Smooth muscle cell (in vitro differentiated cells): ENCODE measurements at regions not wholly inside any gene's neighbourhood (a gene's known extent, or its start where the extent isn't known, plus 50 kb on each side); places are given as distances from the start of the nearest gene placed in this dataset.

Source experiments
- DNase-seq: peaks from one replicate; lab custom pipeline; 2025; ENCODE audit not compliant: unreplicated experiment; lab: John Stamatoyannopoulos, UW
- H2AFZ ChIP-seq: fragments of 200-600 bp; sonication (generic); 2 replicates; pipeline ENCODE4 v1.6.0; 2016; ENCODE audit warnings: antibody characterized with exemption, low read depth, mild to moderate bottlenecking
- H3F3A ChIP-seq: fragments of 200-600 bp; sonication (generic); 2 replicates; pipeline ENCODE4 v1.6.0; 2017; ENCODE audit warnings: antibody characterized with exemption, low read depth
- H3K27ac ChIP-seq: fragments of 200-600 bp; sonication (generic); 2 replicates; pipeline ENCODE4 v1.5.1; 2016; ENCODE audit warnings: low read depth, mild to moderate bottlenecking
- H3K27me3 ChIP-seq: fragments of 200-600 bp; sonication (generic); 2 replicates; pipeline ENCODE4 v1.6.1; 2016; ENCODE audit warnings: low read depth, mild to moderate bottlenecking
- H3K36me3 ChIP-seq: fragments of 200-600 bp; sonication (generic); 2 replicates; pipeline ENCODE4 v1.5.1; 2016; ENCODE audit warnings: low read depth
- H3K4me1 ChIP-seq: fragments of 200-600 bp; sonication (generic); 2 replicates; pipeline ENCODE4 v1.5.1; 2016; ENCODE audit warnings: low read depth
- H3K4me2 ChIP-seq: fragments of 200-600 bp; sonication (generic); 2 replicates; pipeline ENCODE4 v1.6.0; 2016; ENCODE audit warnings: mild to moderate bottlenecking
- H3K4me3 ChIP-seq: fragments of 200-600 bp; sonication (generic); 2 replicates; pipeline ENCODE4 v1.5.1; 2016; ENCODE audit warnings: mild to moderate bottlenecking
- H3K79me2 ChIP-seq: fragments of 200-600 bp; sonication (generic); 2 replicates; pipeline ENCODE4 v1.6.0; 2016; ENCODE audit warnings: low read depth, mild to moderate bottlenecking
- H3K9ac ChIP-seq: fragments of 200-600 bp; sonication (generic); 2 replicates; pipeline ENCODE4 v1.6.0; 2016; ENCODE audit warnings: low read depth
- H3K9me3 ChIP-seq: fragments of 200-600 bp; sonication (generic); replicated peaks from 2 replicates; pipeline ENCODE4 v1.5.1; 2016; ENCODE audit warnings: low read depth
- H4K20me1 ChIP-seq: fragments of 200-600 bp; sonication (generic); 2 replicates; pipeline ENCODE4 v1.6.0; 2016; ENCODE audit warnings: low read depth
- WGBS: methylation state at CpG from one replicate; pipeline ENCODE4 v1.1.7; 2016; ENCODE audit warnings: low lambda C conversion rate; 5-methylcytosine and 5-hydroxymethylcytosine counted together
- TF ChIP-seq, protein P1 (sequence below): fragments of 200-600 bp; sonication (generic); IDR thresholded peaks from 2 replicates; pipeline ENCODE4 v1.5.1; 2017; ENCODE audit warnings: borderline replicate concordance, mild to moderate bottlenecking, antibody characterized with exemption; ENCODE audit not compliant: insufficient read depth, poor library complexity, severe bottlenecking

DNA sequence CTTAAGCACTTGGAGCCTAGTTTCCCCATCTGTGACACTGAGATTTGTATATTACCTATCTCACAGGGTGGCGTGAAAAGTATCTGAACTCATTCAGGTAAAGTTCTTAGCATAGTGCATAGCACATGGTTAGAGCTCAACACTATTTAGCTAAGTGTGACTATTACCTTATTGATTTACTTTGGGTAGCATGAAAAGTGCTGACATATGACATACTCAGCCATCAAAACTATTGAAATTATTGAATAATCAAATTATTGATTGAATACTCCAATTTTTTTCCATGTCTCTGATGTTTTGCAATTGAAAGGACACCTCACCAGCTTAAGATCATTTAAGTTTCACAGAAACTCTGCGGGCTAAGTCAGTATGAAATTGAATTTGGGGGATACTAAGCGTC, 715.0 kb downstream of the EFNB2 start:
- Histone ChIP-seq H3K9me3 (no peaks in the 10 kb centered on the region), H3K27me3 (no peaks in the 10 kb centered on the region), H3K4me1 (no peaks in the 10 kb centered on the region), H3K27ac (no peak overlapping the region), H3K4me3 (no peak overlapping the region), H3K4me2 (no peak overlapping the region), H3K79me2 (no peaks in the 10 kb centered on the region), H2AFZ (no peak overlapping the region), H4K20me1 (no peaks in the 10 kb centered on the region), H3F3A (no peaks in the 10 kb centered on the region), H3K9ac (no peak overlapping the region), H3K36me3 (no peaks in the 10 kb centered on the region)
- TF ChIP-seq, protein P1, sequence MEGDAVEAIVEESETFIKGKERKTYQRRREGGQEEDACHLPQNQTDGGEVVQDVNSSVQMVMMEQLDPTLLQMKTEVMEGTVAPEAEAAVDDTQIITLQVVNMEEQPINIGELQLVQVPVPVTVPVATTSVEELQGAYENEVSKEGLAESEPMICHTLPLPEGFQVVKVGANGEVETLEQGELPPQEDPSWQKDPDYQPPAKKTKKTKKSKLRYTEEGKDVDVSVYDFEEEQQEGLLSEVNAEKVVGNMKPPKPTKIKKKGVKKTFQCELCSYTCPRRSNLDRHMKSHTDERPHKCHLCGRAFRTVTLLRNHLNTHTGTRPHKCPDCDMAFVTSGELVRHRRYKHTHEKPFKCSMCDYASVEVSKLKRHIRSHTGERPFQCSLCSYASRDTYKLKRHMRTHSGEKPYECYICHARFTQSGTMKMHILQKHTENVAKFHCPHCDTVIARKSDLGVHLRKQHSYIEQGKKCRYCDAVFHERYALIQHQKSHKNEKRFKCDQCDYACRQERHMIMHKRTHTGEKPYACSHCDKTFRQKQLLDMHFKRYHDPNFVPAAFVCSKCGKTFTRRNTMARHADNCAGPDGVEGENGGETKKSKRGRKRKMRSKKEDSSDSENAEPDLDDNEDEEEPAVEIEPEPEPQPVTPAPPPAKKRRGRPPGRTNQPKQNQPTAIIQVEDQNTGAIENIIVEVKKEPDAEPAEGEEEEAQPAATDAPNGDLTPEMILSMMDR = no peak
- 64% methylated on average over 3 of the region's 3 CpGs for WGBS
- no peak for DNase-seq

DNA sequence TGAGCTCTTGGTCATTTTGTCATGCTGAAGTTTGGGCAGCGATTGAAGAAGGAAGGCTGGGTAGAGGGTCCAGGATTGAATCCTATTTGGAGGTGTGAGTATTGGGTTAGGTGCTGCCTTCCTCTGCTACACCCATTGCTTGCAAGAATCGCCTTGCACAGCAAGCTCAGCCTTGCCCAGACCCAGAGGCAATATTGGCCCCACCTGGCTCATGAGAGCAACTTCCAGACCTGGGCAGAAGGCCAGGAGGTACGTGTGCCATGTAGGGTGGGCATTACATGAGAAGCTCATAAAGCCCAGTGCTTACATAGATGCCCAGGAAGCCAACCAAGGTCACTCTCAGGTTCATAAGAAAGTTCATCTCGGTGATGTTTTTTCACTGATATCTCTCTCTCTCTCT, 718.0 kb downstream of the EFNB2 start:
- H3K79me2 ChIP-seq = no peaks in the 10 kb centered on the region
- H3K4me1 ChIP-seq = no peaks in the 10 kb centered on the region
- H3K36me3 ChIP-seq = no peaks in the 10 kb centered on the region
- no peaks in the 10 kb centered on the region for H3K9me3 ChIP-seq
- WGBS = 78% methylated on average over 4 of the region's 4 CpGs
- H3K27ac ChIP-seq = peak overlapping the region; percentile 77
- no peaks in the 10 kb centered on the region for H3K27me3 ChIP-seq
- no peaks in the 10 kb centered on the region for H4K20me1 ChIP-seq
- H3K4me2 ChIP-seq = no peak overlapping the region
- H3K9ac ChIP-seq = no peak overlapping the region
- H3F3A ChIP-seq = no peaks in the 10 kb centered on the region
- H3K4me3 ChIP-seq = no peak overlapping the region
- TF ChIP-seq, protein P1 = no peak
- DNase-seq = no peak
- no peak overlapping the region for H2AFZ ChIP-seq

DNA sequence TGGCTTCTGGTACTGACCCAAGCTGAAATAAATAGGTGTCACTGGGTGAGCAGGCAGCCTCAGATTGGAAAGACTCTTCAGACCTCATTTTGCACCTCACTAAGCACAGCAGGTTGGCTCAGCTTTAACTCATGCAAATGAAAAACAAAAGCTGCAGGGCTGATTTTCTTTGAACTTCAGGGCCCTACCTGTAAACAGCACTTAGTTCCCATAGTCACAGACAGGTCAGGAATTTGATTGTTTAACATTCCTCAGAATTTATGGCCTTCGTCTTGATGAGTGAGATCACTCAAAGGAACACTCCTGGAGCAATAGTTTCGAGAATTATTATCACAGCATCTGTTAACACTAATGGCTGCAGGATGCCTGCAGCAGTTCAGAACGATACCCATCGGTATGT, 718.5 kb downstream of the EFNB2 start:
- Histone ChIP-seq H3K4me3 (no peak overlapping the region), H3K4me1 (no peaks in the 10 kb centered on the region), H3F3A (no peaks in the 10 kb centered on the region), H3K36me3 (no peaks in the 10 kb centered on the region), H3K9me3 (no peaks in the 10 kb centered on the region), H3K27ac (peak overlapping the region; percentile 77), H3K79me2 (no peaks in the 10 kb centered on the region), H3K4me2 (no peak overlapping the region), H3K9ac (peak overlapping the region; percentile 54), H2AFZ (no peak overlapping the region), H3K27me3 (no peaks in the 10 kb centered on the region), H4K20me1 (no peaks in the 10 kb centered on the region)
- DNase-seq = no peak
- TF ChIP-seq, protein P1 = no peak
- WGBS = 30% methylated on average over 4 of the region's 4 CpGs

DNA sequence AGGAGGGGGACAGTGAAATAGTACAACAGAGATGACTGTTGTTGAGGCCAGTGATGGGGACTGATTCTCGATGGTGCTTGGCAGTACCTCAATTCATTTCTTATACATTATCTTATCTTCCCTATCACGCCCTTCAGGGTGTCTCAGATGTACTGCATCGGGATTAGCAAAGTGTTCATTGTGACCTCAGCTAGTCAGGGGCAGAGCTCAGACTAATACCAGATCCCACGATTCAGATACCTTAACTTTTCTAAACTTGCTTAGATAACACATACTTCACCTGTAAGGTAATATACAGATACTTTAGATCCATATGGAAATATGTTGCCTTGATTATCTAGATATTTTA, 720.6 kb downstream of the EFNB2 start:
- H4K20me1 ChIP-seq = no peaks in the 10 kb centered on the region
- H3K9me3 ChIP-seq = no peaks in the 10 kb centered on the region
- no peak overlapping the region for H3K4me3 ChIP-seq
- no peak overlapping the region for H3K4me2 ChIP-seq
- no peaks in the 10 kb centered on the region for H3K4me1 ChIP-seq
- no peak overlapping the region for H3K27ac ChIP-seq
- no peak overlapping the region for H3K9ac ChIP-seq
- TF ChIP-seq, protein P1 = no peak
- no peaks in the 10 kb centered on the region for H3K36me3 ChIP-seq
- H3F3A ChIP-seq = no peaks in the 10 kb centered on the region
- H3K27me3 ChIP-seq = no peaks in the 10 kb centered on the region
- H2AFZ ChIP-seq = no peak overlapping the region
- WGBS = 61% methylated on average over 4 of the region's 4 CpGs
- H3K79me2 ChIP-seq = no peaks in the 10 kb centered on the region
- no peak for DNase-seq
